GM12878 (cell line): ENCODE measurements at regions not wholly inside any gene's neighbourhood (a gene's known extent, or its start where the extent isn't known, plus 50 kb on each side); places are given as distances from the start of the nearest gene placed in this dataset.

Experiments used
- ATAC-seq: fragments of 200-7000 bp; cut with Tn5 transposase; 3 replicates; pipeline ENCODE4 v1.9.1; 2020; ENCODE audit warnings: mild to moderate bottlenecking, moderate library complexity
- BruUV-seq: library from RNA; stranded (reverse); fragments of 400-500 nt; replicated peaks from 2 replicates; lab custom pipeline; 2021; lab: Mats Ljungman, UMichigan
- CTCF ChIA-PET: fragments of 300-600 bp; sonication (Branson Sonifier 250); formaldehyde crosslinking; extraction: SDS; loops from one replicate; lab custom pipeline; 2021; ENCODE audit warnings: inconsistent platforms; lab: Yijun Ruan, JAX
- POLR2A ChIA-PET: fragments of 350-600 bp; formaldehyde crosslinking; extraction: SDS; loops from one replicate; lab custom pipeline; 2021; ENCODE audit warnings: inconsistent platforms; lab: Charles Lee
- RAD21 ChIA-PET: fragments of 300-600 bp; sonication (Branson Sonifier 250); formaldehyde crosslinking; loops from one replicate; lab custom pipeline; 2023; ENCODE audit warnings: antibody characterized with exemption; ENCODE audit not compliant: unreplicated experiment; lab: Charles Lee
- SMC1A ChIA-PET: fragments of 300-600 bp; sonication (Branson Sonifier 250); formaldehyde crosslinking; loops from one replicate; lab custom pipeline; 2023; ENCODE audit not compliant: unreplicated experiment, uncharacterized antibody; lab: Charles Lee
- DNase-seq: peaks from one replicate; pipeline ENCODE4 v3.0.0-alpha.2; 2011; ENCODE audit warnings: low read depth, low spot score
- FAIRE-seq: peaks from 3 replicates; lab custom pipeline; 2011; peaks lifted over from hg19 to GRCh38; lab: Jason Lieb, UNC
- H2AFZ ChIP-seq: 2 replicates; pipeline ENCODE4 v1.6.0; 2011; ENCODE audit warnings: low read depth, low read length, control low read depth; ENCODE audit not compliant: control insufficient read depth
- H3K27ac ChIP-seq: 2 replicates; pipeline ENCODE4 v1.5.1; 2011; ENCODE audit warnings: control low read depth; ENCODE audit not compliant: control insufficient read depth, insufficient read depth
- H3K27me3 ChIP-seq, 2 experiments: replicated peaks in 1 of 2; 2 replicates each; pipeline versions ENCODE4 v1.6.0 to v1.6.1; 2011; ENCODE audit warnings: low read length in 1 of 2; ENCODE audit not compliant: control insufficient read depth in 2 of 2, insufficient read depth in 2 of 2
- H3K36me3 ChIP-seq, 2 experiments: 2 replicates each; pipeline ENCODE4 v1.5.1; 2011; ENCODE audit warnings: low read length in 1 of 2; ENCODE audit not compliant: control insufficient read depth in 2 of 2, insufficient read depth in 2 of 2
- H3K4me1 ChIP-seq: 2 replicates; pipeline ENCODE4 v1.6.1; 2011; ENCODE audit warnings: mild to moderate bottlenecking, low read length, moderate library complexity, mixed read lengths; ENCODE audit not compliant: control insufficient read depth, insufficient read depth
- H3K4me2 ChIP-seq: 2 replicates; pipeline ENCODE4 v1.6.0; 2011; ENCODE audit warnings: control low read depth; ENCODE audit not compliant: control insufficient read depth, insufficient read depth
- H3K4me3 ChIP-seq: fragments of 200-600 bp; sonication (generic); 2 replicates; pipeline ENCODE4 v1.5.1; 2016
- H3K79me2 ChIP-seq: 2 replicates; pipeline ENCODE4 v1.6.0; 2011; ENCODE audit warnings: low read length; ENCODE audit not compliant: control insufficient read depth, insufficient read depth
- H3K9ac ChIP-seq: 2 replicates; pipeline ENCODE4 v1.8.0; 2011; ENCODE audit warnings: low read length, control low read depth, mixed read lengths; ENCODE audit not compliant: control insufficient read depth, insufficient read depth
- H3K9me3 ChIP-seq: replicated peaks from 3 replicates; pipeline ENCODE4 v1.5.1; 2011; ENCODE audit warnings: mild to moderate bottlenecking, low read length; ENCODE audit not compliant: control insufficient read depth, insufficient read depth
- H4K20me1 ChIP-seq: 2 replicates; pipeline ENCODE4 v1.6.0; 2011; ENCODE audit not compliant: control insufficient read depth, insufficient read depth
- CHD2 ChIP-seq: IDR thresholded peaks from 2 replicates; pipeline ENCODE4 v1.6.1; 2011; ENCODE audit warnings: low read depth, low read length, improper control_type of control experiment, borderline replicate concordance
- FOS ChIP-seq: IDR thresholded peaks from 3 replicates; pipeline ENCODE4 v1.6.1; 2011; ENCODE audit warnings: borderline replicate concordance; ENCODE audit not compliant: insufficient read length; ENCODE audit errors: extremely low read depth
- MEF2B ChIP-seq: fragments of 450-650 bp; IDR thresholded peaks from 2 replicates; pipeline ENCODE4 v1.6.1; 2018; ENCODE audit warnings: mild to moderate bottlenecking, moderate library complexity; ENCODE audit not compliant: partially characterized antibody, poor library complexity, severe bottlenecking
- PAX5 ChIP-seq: IDR thresholded peaks from 2 replicates; pipeline ENCODE4 v1.6.1; 2011; ENCODE audit warnings: low read depth, low read length, borderline replicate concordance
- RB1 ChIP-seq: fragments of 450-650 bp; formaldehyde crosslinking; IDR thresholded peaks from 2 replicates; pipeline ENCODE4 v1.6.1; 2017; ENCODE audit warnings: mild to moderate bottlenecking, borderline replicate concordance
- SMAD5 ChIP-seq: IDR thresholded peaks from 2 replicates; pipeline ENCODE4 v1.6.1; 2016; ENCODE audit warnings: antibody characterized with exemption, low read depth
- WGBS: methylation state at CpG from one replicate; pipeline ENCODE4 v1.1.6; 2016; ENCODE audit warnings: low lambda C conversion rate; ENCODE audit not compliant: insufficient replicate concordance, insufficient coverage; ENCODE audit errors: missing lambda C conversion rate; 5-methylcytosine and 5-hydroxymethylcytosine counted together
- in situ Hi-C: fragments of 300-500 bp; cut with MboI; formaldehyde crosslinking; loops from 9 replicates; pipeline ENCODE4 v1.14.3; 2018; ENCODE audit warnings: mixed read lengths
- intact Hi-C: fragments of 100-400 bp; cut with micrococcal nuclease; formaldehyde crosslinking; loops from one replicate; pipeline ENCODE4 v1.14.2; 2022; ENCODE audit not compliant: unreplicated experiment
- TF ChIP-seq, protein P1 (sequence below): fragments of 150-350 bp; IDR thresholded peaks from 2 replicates; pipeline ENCODE4 v1.6.1; 2016; ENCODE audit warnings: low read depth, low read length
- TF ChIP-seq, protein P2 (sequence below): IDR thresholded peaks from 2 replicates; pipeline ENCODE4 v1.6.1; 2012; ENCODE audit warnings: mild to moderate bottlenecking, low read depth, low read length

DNA sequence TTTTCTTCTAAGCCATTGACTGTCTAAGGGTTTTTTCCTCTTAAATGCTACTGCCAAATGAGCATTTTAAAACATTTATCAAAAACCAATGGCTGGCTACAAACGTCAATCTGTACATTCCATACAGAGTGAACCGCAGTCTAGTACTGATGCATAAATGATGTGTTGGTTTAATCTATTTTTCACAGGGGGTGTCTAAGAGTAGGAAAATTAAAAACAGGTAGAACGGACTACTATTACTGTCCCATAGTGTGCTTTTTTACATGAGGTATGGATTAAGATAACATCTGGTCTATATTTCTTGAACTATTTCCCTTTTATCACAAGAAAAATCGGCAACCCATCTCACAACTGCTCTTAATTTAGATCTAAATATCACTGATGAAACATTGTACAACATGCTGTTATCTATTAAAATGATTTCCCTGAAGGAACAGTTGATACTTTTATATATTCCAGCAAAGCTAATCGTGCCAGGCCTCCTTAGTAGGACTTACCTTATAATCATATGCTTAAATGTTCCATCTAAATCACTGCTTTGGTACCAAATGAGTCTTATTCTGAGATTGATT lies 172.9 kb upstream of the CDKN3 start:
- Histone ChIP-seq H3K9ac (no peak overlapping the region), H3K27ac (no peak overlapping the region), H3K4me3 (no peak overlapping the region), H3K4me2 (no peak overlapping the region), H2AFZ (no peak overlapping the region), H4K20me1 (no peaks in the 10 kb centered on the region), H3K4me1 (no peaks in the 10 kb centered on the region), H3K36me3 (no peaks in the 10 kb centered on the region), H3K9me3 (no peaks in the 10 kb centered on the region), H3K79me2 (no peaks in the 10 kb centered on the region), H3K27me3 (peaks cover 1 to 21% of the 10 kb centered on the region in 2 experiments; a peak in 3 of 4 replicates)
- 16% methylated on average over 5 of the region's 5 CpGs for WGBS
- no TSS peak for BruUV-seq
- ATAC-seq (no peak), DNase-seq (no peak), FAIRE-seq (no peak)
- no peak for TF ChIP-seq PAX5
- TF ChIP-seq, protein P1, sequence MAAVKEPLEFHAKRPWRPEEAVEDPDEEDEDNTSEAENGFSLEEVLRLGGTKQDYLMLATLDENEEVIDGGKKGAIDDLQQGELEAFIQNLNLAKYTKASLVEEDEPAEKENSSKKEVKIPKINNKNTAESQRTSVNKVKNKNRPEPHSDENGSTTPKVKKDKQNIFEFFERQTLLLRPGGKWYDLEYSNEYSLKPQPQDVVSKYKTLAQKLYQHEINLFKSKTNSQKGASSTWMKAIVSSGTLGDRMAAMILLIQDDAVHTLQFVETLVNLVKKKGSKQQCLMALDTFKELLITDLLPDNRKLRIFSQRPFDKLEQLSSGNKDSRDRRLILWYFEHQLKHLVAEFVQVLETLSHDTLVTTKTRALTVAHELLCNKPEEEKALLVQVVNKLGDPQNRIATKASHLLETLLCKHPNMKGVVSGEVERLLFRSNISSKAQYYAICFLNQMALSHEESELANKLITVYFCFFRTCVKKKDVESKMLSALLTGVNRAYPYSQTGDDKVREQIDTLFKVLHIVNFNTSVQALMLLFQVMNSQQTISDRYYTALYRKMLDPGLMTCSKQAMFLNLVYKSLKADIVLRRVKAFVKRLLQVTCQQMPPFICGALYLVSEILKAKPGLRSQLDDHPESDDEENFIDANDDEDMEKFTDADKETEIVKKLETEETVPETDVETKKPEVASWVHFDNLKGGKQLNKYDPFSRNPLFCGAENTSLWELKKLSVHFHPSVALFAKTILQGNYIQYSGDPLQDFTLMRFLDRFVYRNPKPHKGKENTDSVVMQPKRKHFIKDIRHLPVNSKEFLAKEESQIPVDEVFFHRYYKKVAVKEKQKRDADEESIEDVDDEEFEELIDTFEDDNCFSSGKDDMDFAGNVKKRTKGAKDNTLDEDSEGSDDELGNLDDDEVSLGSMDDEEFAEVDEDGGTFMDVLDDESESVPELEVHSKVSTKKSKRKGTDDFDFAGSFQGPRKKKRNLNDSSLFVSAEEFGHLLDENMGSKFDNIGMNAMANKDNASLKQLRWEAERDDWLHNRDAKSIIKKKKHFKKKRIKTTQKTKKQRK, result no peak
- TF ChIP-seq, protein P2, sequence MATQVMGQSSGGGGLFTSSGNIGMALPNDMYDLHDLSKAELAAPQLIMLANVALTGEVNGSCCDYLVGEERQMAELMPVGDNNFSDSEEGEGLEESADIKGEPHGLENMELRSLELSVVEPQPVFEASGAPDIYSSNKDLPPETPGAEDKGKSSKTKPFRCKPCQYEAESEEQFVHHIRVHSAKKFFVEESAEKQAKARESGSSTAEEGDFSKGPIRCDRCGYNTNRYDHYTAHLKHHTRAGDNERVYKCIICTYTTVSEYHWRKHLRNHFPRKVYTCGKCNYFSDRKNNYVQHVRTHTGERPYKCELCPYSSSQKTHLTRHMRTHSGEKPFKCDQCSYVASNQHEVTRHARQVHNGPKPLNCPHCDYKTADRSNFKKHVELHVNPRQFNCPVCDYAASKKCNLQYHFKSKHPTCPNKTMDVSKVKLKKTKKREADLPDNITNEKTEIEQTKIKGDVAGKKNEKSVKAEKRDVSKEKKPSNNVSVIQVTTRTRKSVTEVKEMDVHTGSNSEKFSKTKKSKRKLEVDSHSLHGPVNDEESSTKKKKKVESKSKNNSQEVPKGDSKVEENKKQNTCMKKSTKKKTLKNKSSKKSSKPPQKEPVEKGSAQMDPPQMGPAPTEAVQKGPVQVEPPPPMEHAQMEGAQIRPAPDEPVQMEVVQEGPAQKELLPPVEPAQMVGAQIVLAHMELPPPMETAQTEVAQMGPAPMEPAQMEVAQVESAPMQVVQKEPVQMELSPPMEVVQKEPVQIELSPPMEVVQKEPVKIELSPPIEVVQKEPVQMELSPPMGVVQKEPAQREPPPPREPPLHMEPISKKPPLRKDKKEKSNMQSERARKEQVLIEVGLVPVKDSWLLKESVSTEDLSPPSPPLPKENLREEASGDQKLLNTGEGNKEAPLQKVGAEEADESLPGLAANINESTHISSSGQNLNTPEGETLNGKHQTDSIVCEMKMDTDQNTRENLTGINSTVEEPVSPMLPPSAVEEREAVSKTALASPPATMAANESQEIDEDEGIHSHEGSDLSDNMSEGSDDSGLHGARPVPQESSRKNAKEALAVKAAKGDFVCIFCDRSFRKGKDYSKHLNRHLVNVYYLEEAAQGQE, result no peak
- TF ChIP-seq MEF2B, result no peak
- no peak for TF ChIP-seq CHD2
- no peak for TF ChIP-seq RB1
- TF ChIP-seq FOS, result no peak
- TF ChIP-seq SMAD5, result no peak
- POLR2A ChIA-PET, result no interaction called here
- intact Hi-C loops (no loop called here), in situ Hi-C loops (no loop called here)
- SMC1A ChIA-PET, result interaction anchor here (0.9 to 1.3 kb wide), 2 partner anchors 54 to 105 kb away, joined by 3 read pairs; no protein-coding TSS in a partner anchor
- RAD21 ChIA-PET, result no interaction called here
- CTCF ChIA-PET, result interaction anchor here (1.8 kb wide), 1 partner anchor 105 kb away, joined by 5 read pairs; no protein-coding TSS in a partner anchor
